ENCODE measurements at regions not wholly inside any gene's neighbourhood (a gene's known extent, or its start where the extent isn't known, plus 50 kb on each side); places are given as distances from the start of the nearest gene placed in this dataset.

- Histone ChIP-seq H3K27ac (no peak overlapping the region), H3K4me3 (no peak overlapping the region), H3K36me3 (no peaks in the 10 kb centered on the region), H3K27me3 (no peaks in the 10 kb centered on the region), H3K9me3 (no peaks in the 10 kb centered on the region), H3K4me1 (no peaks in the 10 kb centered on the region)
- WGBS (ENCODE audit: insufficient coverage, low coverage, low lambda C conversion rate, missing lambda C conversion rate) = 78% methylated on average over 4 of the region's 4 CpGs
- intact Hi-C loops (cut with DNase I) = no loop called here
- DNase-seq (no peak), ATAC-seq (no peak)
- TF ChIP-seq CTCF (IDR thresholded peaks at IDR 0.05) (no peak), POLR2A (IDR thresholded peaks at IDR 0.05) (no peak)
Observed at GRCh38 chr13:93080166-93080565, 146.4 kb upstream of the GPC6 start.

GRCh38 chr13:93080587-93080986 lies 146.0 kb upstream of the GPC6 start:
- no peak for DNase-seq
- no peaks in the 10 kb centered on the region for H3K36me3 ChIP-seq
- H3K4me3 ChIP-seq = no peak overlapping the region
- no peak overlapping the region for H3K27ac ChIP-seq
- H3K4me1 ChIP-seq = no peaks in the 10 kb centered on the region
- WGBS (ENCODE audit: insufficient coverage, low coverage, low lambda C conversion rate, missing lambda C conversion rate) = 57% methylated on average over 1 of the region's 1 CpG
- no peak for ATAC-seq
- no peaks in the 10 kb centered on the region for H3K9me3 ChIP-seq
- TF ChIP-seq POLR2A (IDR thresholded peaks at IDR 0.05) = no peak
- TF ChIP-seq CTCF (IDR thresholded peaks at IDR 0.05) = no peak
- intact Hi-C loops (cut with DNase I) = no loop called here
- H3K27me3 ChIP-seq = no peaks in the 10 kb centered on the region

- DNase-seq (no peak), ATAC-seq (peak; percentile 49 to 86 (median 73))
- no peak for TF ChIP-seq POLR2A (IDR thresholded peaks at IDR 0.05)
- no peak for TF ChIP-seq CTCF (IDR thresholded peaks at IDR 0.05)
- intact Hi-C loops (cut with DNase I) = no loop called here
- WGBS (ENCODE audit: insufficient coverage, low coverage, low lambda C conversion rate, missing lambda C conversion rate) = 22% methylated on average over 2 of the region's 2 CpGs
- Histone ChIP-seq H3K36me3 (no peaks in the 10 kb centered on the region), H3K27ac (no peak overlapping the region), H3K9me3 (no peaks in the 10 kb centered on the region), H3K4me3 (no peak overlapping the region), H3K27me3 (no peaks in the 10 kb centered on the region), H3K4me1 (no peaks in the 10 kb centered on the region)
Observed at GRCh38 chr13:93086329-93086728, 140.3 kb upstream of the GPC6 start.

- H3K4me1 ChIP-seq = no peaks in the 10 kb centered on the region
- TF ChIP-seq CTCF (IDR thresholded peaks at IDR 0.05) (no peak), POLR2A (IDR thresholded peaks at IDR 0.05) (no peak)
- no peak overlapping the region for H3K4me3 ChIP-seq
- WGBS (ENCODE audit: insufficient coverage, low coverage, low lambda C conversion rate, missing lambda C conversion rate) = 64% methylated on average over 5 of the region's 6 CpGs
- H3K9me3 ChIP-seq = no peaks in the 10 kb centered on the region
- intact Hi-C loops (cut with DNase I) = no loop called here
- ATAC-seq = peak in 2 of 4 donors; percentile 41 to 42
- DNase-seq = peak in 1 of 3 donors; percentile 46
- no peak overlapping the region for H3K27ac ChIP-seq
- H3K27me3 ChIP-seq = no peaks in the 10 kb centered on the region
- no peaks in the 10 kb centered on the region for H3K36me3 ChIP-seq
Observed at GRCh38 chr13:93098972-93099371, 127.6 kb upstream of the GPC6 start.

GRCh38 chr13:93101226-93101734 lies 125.3 kb upstream of the GPC6 start:
- H3K4me1 ChIP-seq = no peaks in the 10 kb centered on the region
- TF ChIP-seq POLR2A (IDR thresholded peaks at IDR 0.05) (no peak), CTCF (IDR thresholded peaks at IDR 0.05) (no peak)
- 46% methylated on average over 2 of the region's 2 CpGs for WGBS (ENCODE audit: insufficient coverage, low coverage, low lambda C conversion rate, missing lambda C conversion rate)

More at GRCh38 chr13:93101226-93101734, 125.3 kb upstream of the GPC6 start:
- Histone ChIP-seq H3K4me3 (no peak overlapping the region), H3K27me3 (no peaks in the 10 kb centered on the region), H3K9me3 (no peaks in the 10 kb centered on the region), H3K27ac (no peak overlapping the region), H3K36me3 (no peaks in the 10 kb centered on the region)
- DNase-seq (no peak), ATAC-seq (peak; percentile 19 to 69 (median 42))
- intact Hi-C loops (cut with DNase I) = no loop called here
